ENCODE measurements at regions not wholly inside any gene's neighbourhood (a gene's known extent, or its start where the extent isn't known, plus 50 kb on each side); places are given as distances from the start of the nearest gene placed in this dataset.

DNA sequence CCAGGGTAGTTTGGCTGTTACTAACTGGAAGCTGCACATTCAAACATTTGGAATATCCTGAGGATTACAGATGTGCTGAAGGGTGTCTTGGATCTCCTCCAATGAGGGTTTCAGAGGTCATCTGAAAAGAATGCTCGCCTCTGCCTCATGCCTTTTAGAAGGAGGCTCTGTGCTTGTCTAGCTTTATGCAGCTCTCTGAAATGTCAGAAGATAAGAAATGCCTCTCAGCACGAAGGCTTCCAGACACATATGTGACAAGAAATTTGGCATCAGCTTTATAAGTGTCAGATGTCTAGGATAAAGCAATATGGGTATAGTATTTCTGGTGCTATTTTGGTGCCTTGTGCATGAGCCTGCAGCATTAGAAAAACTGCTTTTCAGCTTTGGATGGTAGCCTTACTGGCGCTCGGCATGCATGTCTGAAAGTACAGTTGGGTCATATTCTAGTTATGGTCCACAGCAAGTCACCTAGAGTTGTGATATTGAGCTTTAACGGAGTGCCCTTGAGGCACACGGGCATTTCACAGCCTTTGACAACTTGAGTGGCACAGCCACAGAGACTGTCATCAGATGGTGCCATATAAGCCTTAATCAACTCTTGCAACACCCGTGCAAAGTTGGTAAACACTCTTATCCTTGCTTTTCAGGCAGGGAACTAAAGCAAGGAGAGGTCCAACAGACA, 70.8 kb upstream of the PGRMC2 start:
- no peaks in the 10 kb centered on the region for H3K9me3 ChIP-seq (ENCODE audit: insufficient read depth, low read depth, low read length)
- no peaks in the 10 kb centered on the region for H4K20me1 ChIP-seq (ENCODE audit: insufficient read depth, low read length, poor library complexity, severe bottlenecking)
- H3K9ac ChIP-seq (ENCODE audit: low read depth, low read length, poor library complexity, severe bottlenecking) = no peak overlapping the region
- H3K36me3 ChIP-seq (ENCODE audit: insufficient read depth, low read length) = no peaks in the 10 kb centered on the region
- no peak overlapping the region for H2AFZ ChIP-seq (ENCODE audit: low read length)
- H3K4me3 ChIP-seq (ENCODE audit: low read length, poor library complexity, severe bottlenecking) = no peak overlapping the region
- no peak overlapping the region for H3K4me2 ChIP-seq (ENCODE audit: low read depth, low read length, poor library complexity, severe bottlenecking)
- H3K27me3 ChIP-seq (ENCODE audit: insufficient read depth, low read length, poor library complexity, severe bottlenecking) = no peaks in the 10 kb centered on the region
- H3K9me2 ChIP-seq (replicated peaks; ENCODE audit: low read depth, low read length) = no peaks in the 10 kb centered on the region
- no peak for TF ChIP-seq EZH2phosphoT487 (IDR thresholded peaks at IDR 0.05; ENCODE audit: borderline replicate concordance)
- no peak for TF ChIP-seq CTCF (conservative IDR thresholded peaks at IDR 0.05; ENCODE audit: low read length)
- no peaks in the 10 kb centered on the region for H3K79me2 ChIP-seq (ENCODE audit: insufficient read depth, low read length)
- no peaks in the 10 kb centered on the region for H3F3A ChIP-seq (ENCODE audit: low read depth)
- H3K4me1 ChIP-seq (ENCODE audit: insufficient read depth, low read length, poor library complexity, severe bottlenecking) = no peaks in the 10 kb centered on the region

- no peak overlapping the region for H3K9ac ChIP-seq (ENCODE audit: low read depth, low read length, poor library complexity, severe bottlenecking)
- H3K9me2 ChIP-seq (replicated peaks; ENCODE audit: low read depth, low read length) = no peaks in the 10 kb centered on the region
- H2AFZ ChIP-seq (ENCODE audit: low read length) = no peak overlapping the region
- H3K27me3 ChIP-seq (ENCODE audit: insufficient read depth, low read length, poor library complexity, severe bottlenecking) = no peaks in the 10 kb centered on the region
- no peaks in the 10 kb centered on the region for H3K4me1 ChIP-seq (ENCODE audit: insufficient read depth, low read length, poor library complexity, severe bottlenecking)
- no peaks in the 10 kb centered on the region for H3K36me3 ChIP-seq (ENCODE audit: insufficient read depth, low read length)
- no peak for TF ChIP-seq CTCF (conservative IDR thresholded peaks at IDR 0.05; ENCODE audit: low read length)
- no peak for TF ChIP-seq EZH2phosphoT487 (IDR thresholded peaks at IDR 0.05; ENCODE audit: borderline replicate concordance)
- H3K9me3 ChIP-seq (ENCODE audit: insufficient read depth, low read depth, low read length) = no peaks in the 10 kb centered on the region
- no peaks in the 10 kb centered on the region for H4K20me1 ChIP-seq (ENCODE audit: insufficient read depth, low read length, poor library complexity, severe bottlenecking)
- H3K79me2 ChIP-seq (ENCODE audit: insufficient read depth, low read length) = no peaks in the 10 kb centered on the region
- no peak overlapping the region for H3K4me2 ChIP-seq (ENCODE audit: low read depth, low read length, poor library complexity, severe bottlenecking)
- no peaks in the 10 kb centered on the region for H3F3A ChIP-seq (ENCODE audit: low read depth)
- H3K4me3 ChIP-seq (ENCODE audit: low read length, poor library complexity, severe bottlenecking) = no peak overlapping the region
Measured at GRCh38 chr4:128357286-128357685, 69.7 kb upstream of the PGRMC2 start.

DNA sequence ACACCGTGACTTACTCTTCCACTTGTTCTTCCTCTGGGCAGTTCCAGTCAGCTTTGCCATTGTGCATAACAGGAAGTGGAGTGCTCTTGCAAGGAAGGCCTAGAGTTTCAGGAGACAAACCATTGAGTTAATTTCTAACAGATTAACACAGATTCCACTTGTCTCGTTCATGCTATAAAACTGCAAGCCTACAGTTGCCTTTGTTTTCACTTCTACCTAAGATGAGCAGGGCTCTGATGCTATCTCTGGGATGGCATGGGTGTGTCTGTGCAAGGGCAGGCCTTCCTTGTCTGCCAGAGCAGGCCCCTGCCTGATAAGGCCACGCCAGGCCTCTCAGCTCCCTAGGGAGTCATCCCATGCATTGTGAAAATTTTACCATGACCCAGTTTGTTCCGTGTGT, 67.7 kb upstream of the PGRMC2 start:
- Histone ChIP-seq H2AFZ (ENCODE audit: low read length) (no peak overlapping the region), H3K4me3 (ENCODE audit: low read length, poor library complexity, severe bottlenecking) (no peak overlapping the region), H3K27me3 (ENCODE audit: insufficient read depth, low read length, poor library complexity, severe bottlenecking) (no peaks in the 10 kb centered on the region), H3K4me1 (ENCODE audit: insufficient read depth, low read length, poor library complexity, severe bottlenecking) (no peaks in the 10 kb centered on the region), H3K9me3 (ENCODE audit: insufficient read depth, low read depth, low read length) (no peaks in the 10 kb centered on the region), H3K36me3 (ENCODE audit: insufficient read depth, low read length) (no peaks in the 10 kb centered on the region), H3K9ac (ENCODE audit: low read depth, low read length, poor library complexity, severe bottlenecking) (no peak overlapping the region), H3K4me2 (ENCODE audit: low read depth, low read length, poor library complexity, severe bottlenecking) (no peak overlapping the region), H3K79me2 (ENCODE audit: insufficient read depth, low read length) (no peaks in the 10 kb centered on the region), H4K20me1 (ENCODE audit: insufficient read depth, low read length, poor library complexity, severe bottlenecking) (no peaks in the 10 kb centered on the region), H3K9me2 (replicated peaks; ENCODE audit: low read depth, low read length) (no peaks in the 10 kb centered on the region), H3F3A (ENCODE audit: low read depth) (no peaks in the 10 kb centered on the region)
- TF ChIP-seq EZH2phosphoT487 (IDR thresholded peaks at IDR 0.05; ENCODE audit: borderline replicate concordance) = no peak
- no peak for TF ChIP-seq CTCF (conservative IDR thresholded peaks at IDR 0.05; ENCODE audit: low read length)
